ENCODE measurements at regions not wholly inside any gene's neighbourhood (a gene's known extent, or its start where the extent isn't known, plus 50 kb on each side); places are given as distances from the start of the nearest gene placed in this dataset.
"Not testable (repeated sequence)": the region's sequence is repeated elsewhere in the genome, so short reads cannot be mapped to it uniquely, and the experiment has no call there.

DNA sequence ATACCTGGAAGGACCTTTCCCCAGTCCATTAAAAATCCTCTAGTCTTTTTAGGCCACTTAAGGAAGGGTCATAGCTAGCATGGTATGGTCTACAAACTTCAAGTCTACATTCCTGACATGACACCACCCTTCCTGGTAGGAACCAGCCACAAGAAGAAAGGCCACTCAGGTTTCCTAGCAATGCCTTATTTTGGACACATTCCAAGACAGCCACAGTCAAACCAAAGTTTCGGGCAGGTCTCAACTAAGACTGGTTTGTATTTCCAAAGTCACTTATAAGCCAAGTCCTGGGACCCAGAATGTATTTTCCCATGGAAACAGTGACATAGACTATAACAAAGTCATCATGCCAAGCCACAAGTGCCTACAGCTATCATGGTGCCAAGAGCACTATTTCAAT, 50.6 kb upstream of the SLC44A3 start:
- Mint-ChIP-seq H3K27ac (no peak overlapping the region), H3K4me3 (no peak overlapping the region), H3K27me3 (no peaks in the 10 kb centered on the region), H3K36me3 (ENCODE audit: low read depth) (no peaks in the 10 kb centered on the region), H3K9me3 (peaks cover 5% of the 10 kb centered on the region), H3K4me1 (no peaks in the 10 kb centered on the region)
- DNase-seq: no peak
- intact Hi-C loops (cut with micrococcal nuclease): no loop called here

GRCh38 chr1:94768036-94768435, 52.1 kb upstream of the SLC44A3 start:
- H3K36me3 Mint-ChIP-seq (ENCODE audit: low read depth): no peaks in the 10 kb centered on the region
- intact Hi-C loops (cut with micrococcal nuclease): no loop called here
- no peaks in the 10 kb centered on the region for H3K4me1 Mint-ChIP-seq
- H3K27me3 Mint-ChIP-seq: peaks cover 2% of the 10 kb centered on the region
- H3K9me3 Mint-ChIP-seq: peaks cover 6% of the 10 kb centered on the region
- no peak overlapping the region for H3K27ac Mint-ChIP-seq
- H3K4me3 Mint-ChIP-seq: no peak overlapping the region
- no peak for DNase-seq

GRCh38 chr1:94765958-94766357, 54.2 kb upstream of the SLC44A3 start:
- Mint-ChIP-seq H3K36me3 (ENCODE audit: low read depth) (no peaks in the 10 kb centered on the region), H3K4me3 (no peak overlapping the region), H3K27me3 (peaks cover 16% of the 10 kb centered on the region), H3K27ac (no peak overlapping the region), H3K9me3 (peaks cover 12% of the 10 kb centered on the region), H3K4me1 (no peaks in the 10 kb centered on the region)
- no peak for DNase-seq
- intact Hi-C loops (cut with micrococcal nuclease): no loop called here

DNA sequence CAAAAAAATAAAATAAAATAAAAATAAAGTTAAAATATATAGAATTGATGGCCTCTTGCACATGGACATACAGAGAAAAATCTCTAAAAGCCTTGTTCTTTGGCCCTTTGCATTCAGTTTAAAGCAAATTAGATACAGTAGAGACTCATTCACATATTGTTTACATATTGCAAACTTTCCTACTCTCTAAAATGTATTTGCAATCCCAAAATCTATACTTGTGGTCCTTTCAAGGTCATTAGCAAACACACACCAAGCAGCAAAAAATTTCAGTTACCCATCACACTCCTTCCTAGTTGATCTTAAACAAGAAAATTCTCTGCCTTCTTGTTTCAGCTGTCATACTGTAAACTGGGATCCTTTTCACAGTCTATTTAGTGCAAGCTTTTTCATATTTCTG, 61.0 kb upstream of the SLC44A3 start:
- intact Hi-C loops (cut with micrococcal nuclease): no loop called here

DNA sequence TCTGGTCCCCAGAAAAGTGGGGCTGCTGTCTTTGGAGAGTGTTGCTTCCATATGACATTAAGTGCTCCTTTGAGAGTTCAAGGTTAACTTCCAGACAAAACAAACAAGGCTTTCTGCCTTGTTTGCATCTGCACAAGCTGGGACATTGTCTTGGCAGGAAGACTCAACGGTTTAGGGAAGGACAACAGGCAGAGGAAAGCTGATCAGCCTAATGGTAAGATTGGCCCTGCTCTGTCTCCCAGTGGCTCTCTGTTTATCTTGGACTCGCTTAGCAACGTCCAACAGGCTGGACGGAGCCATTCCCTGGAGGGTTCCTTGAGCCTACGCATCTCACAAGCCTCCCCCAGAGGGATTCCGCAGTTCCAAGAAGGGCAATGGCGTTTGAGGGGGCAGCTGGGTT, 62.2 kb upstream of the SLC44A3 start:
- peaks cover 9% of the 10 kb centered on the region for H3K4me1 Mint-ChIP-seq
- DNase-seq: no peak
- no peak overlapping the region for H3K4me3 Mint-ChIP-seq
- peaks cover 2% of the 10 kb centered on the region for H3K36me3 Mint-ChIP-seq (ENCODE audit: low read depth)
- intact Hi-C loops (cut with micrococcal nuclease): no loop called here
- H3K9me3 Mint-ChIP-seq: peaks cover 22% of the 10 kb centered on the region
- peaks cover 22% of the 10 kb centered on the region for H3K27me3 Mint-ChIP-seq
- no peak overlapping the region for H3K27ac Mint-ChIP-seq

More for the DNA sequence above, 61.0 kb upstream of the SLC44A3 start:
- peaks cover 24% of the 10 kb centered on the region for H3K27me3 Mint-ChIP-seq
- H3K27ac Mint-ChIP-seq: no peak overlapping the region
- H3K4me3 Mint-ChIP-seq: no peak overlapping the region
- peaks cover 9% of the 10 kb centered on the region for H3K4me1 Mint-ChIP-seq
- H3K9me3 Mint-ChIP-seq: peaks cover 22% of the 10 kb centered on the region
- peaks cover 2% of the 10 kb centered on the region for H3K36me3 Mint-ChIP-seq (ENCODE audit: low read depth)
- DNase-seq: no peak

DNA sequence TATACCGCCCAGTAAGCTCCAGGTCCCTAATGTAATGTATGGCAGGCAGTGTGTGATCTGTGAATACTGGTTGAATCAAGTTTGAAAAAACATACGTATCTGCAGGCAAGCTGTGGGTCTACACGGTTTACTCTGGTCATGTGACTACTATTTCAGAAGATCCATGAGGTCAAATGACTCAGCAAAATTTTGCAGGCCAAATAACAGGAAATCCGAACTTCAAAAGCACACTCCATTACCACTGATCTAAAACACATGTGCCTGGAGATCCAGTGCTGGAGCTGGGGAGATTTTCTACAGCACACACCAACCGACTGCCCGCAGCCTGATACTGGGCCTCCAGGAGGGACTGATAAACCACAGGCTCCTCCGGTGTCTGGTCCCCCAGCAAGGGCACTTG, 64.5 kb upstream of the SLC44A3 start:
- Mint-ChIP-seq H3K4me1 (peaks cover 9% of the 10 kb centered on the region), H3K27me3 (peaks cover 6% of the 10 kb centered on the region), H3K4me3 (no peak overlapping the region), H3K9me3 (peaks cover 15% of the 10 kb centered on the region), H3K36me3 (ENCODE audit: low read depth) (peaks cover 2% of the 10 kb centered on the region), H3K27ac (no peak overlapping the region)
- DNase-seq: peak; percentile 62
- intact Hi-C loops (cut with micrococcal nuclease): no loop called here

DNA sequence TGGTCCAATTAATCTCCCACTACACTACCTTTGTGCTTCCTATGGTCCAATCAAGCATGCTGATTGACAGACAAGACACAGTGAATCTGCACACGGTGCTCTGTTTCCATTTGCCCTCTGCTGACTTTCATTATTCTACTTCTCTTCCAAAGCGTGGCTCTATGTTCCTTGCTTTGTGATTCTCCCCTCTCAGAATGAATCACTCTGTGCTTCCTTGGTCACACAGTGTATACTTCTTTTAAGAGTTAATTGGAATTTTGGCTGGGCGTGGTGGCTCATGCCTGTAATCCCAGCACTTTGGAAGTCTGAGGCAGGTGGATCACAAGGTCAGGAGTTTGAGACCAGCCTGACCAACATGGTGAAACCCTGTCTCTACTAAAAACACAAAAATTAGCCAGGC, 65.1 kb upstream of the SLC44A3 start:
- intact Hi-C loops (cut with micrococcal nuclease); H3K4me3 Mint-ChIP-seq; H3K27ac Mint-ChIP-seq; H3K36me3 Mint-ChIP-seq (ENCODE audit: low read depth); H3K27me3 Mint-ChIP-seq; DNase-seq; H3K4me1 Mint-ChIP-seq: not testable (repeated sequence)
- H3K9me3 Mint-ChIP-seq: peaks cover 16% of the 10 kb centered on the region

GRCh38 chr1:94754570-94754969, 65.6 kb upstream of the SLC44A3 start:
- DNase-seq: no peak
- Mint-ChIP-seq H3K36me3 (ENCODE audit: low read depth) (peaks cover 2% of the 10 kb centered on the region), H3K4me1 (peaks cover 9% of the 10 kb centered on the region), H3K9me3 (peaks cover 19% of the 10 kb centered on the region), H3K27ac (no peak overlapping the region), H3K27me3 (peaks cover under 1% of the 10 kb centered on the region), H3K4me3 (no peak overlapping the region)
- intact Hi-C loops (cut with micrococcal nuclease): no loop called here

DNA sequence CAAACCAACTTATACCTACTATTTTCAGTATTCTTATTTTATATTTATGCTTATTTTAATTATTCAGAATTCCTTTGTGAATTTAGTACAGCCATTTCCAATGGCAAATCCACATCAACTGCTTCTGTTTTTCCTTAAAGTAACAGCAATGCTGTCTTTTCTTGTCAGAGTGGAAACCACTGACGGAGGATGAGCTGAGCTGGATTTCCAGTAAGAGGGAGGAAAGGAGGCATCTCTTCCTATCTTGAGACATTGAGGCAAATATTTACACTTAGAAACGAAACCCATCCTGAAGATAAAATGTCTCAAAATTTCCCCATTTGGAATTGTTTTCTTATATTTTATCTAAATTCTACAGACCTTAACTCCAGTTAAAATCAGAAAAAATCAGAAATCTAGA, 66.1 kb upstream of the SLC44A3 start:
- Mint-ChIP-seq H3K9me3 (peaks cover 20% of the 10 kb centered on the region), H3K4me1 (peaks cover 9% of the 10 kb centered on the region), H3K36me3 (ENCODE audit: low read depth) (peaks cover 2% of the 10 kb centered on the region), H3K27me3 (peaks cover under 1% of the 10 kb centered on the region), H3K4me3 (no peak overlapping the region), H3K27ac (no peak overlapping the region)
- intact Hi-C loops (cut with micrococcal nuclease): no loop called here
- DNase-seq: no peak

GRCh38 chr1:94753171-94753972, 66.8 kb upstream of the SLC44A3 start:
- H3K27me3 Mint-ChIP-seq: peaks cover 1% of the 10 kb centered on the region
- DNase-seq: no peak
- H3K9me3 Mint-ChIP-seq: peaks cover 22% of the 10 kb centered on the region
- peaks cover 9% of the 10 kb centered on the region for H3K4me1 Mint-ChIP-seq
- H3K27ac Mint-ChIP-seq: no peak overlapping the region
- H3K36me3 Mint-ChIP-seq (ENCODE audit: low read depth): peaks cover 2% of the 10 kb centered on the region
- intact Hi-C loops (cut with micrococcal nuclease): no loop called here
- no peak overlapping the region for H3K4me3 Mint-ChIP-seq

DNA sequence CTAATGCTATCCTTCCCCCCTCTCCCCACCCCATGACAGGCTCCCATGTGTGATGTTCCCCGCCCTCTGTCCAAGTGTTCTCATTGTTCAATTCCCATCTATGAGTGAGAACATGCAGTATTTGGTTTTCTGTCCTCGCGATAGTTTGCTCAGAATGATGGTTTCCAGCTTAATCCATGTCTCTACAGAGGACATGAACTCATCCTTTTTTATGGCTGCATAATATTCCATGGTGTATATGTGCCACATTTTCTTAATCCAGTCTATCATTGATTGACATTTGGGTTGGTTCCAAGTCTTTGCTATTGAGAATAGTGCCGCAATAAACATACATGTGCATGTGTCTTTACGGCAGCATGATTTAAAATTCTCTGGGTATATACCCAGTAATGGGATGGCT, 68.7 kb upstream of the SLC44A3 start:
- H3K27me3 Mint-ChIP-seq; H3K27ac Mint-ChIP-seq; H3K4me1 Mint-ChIP-seq; H3K4me3 Mint-ChIP-seq; DNase-seq; H3K36me3 Mint-ChIP-seq (ENCODE audit: low read depth); intact Hi-C loops (cut with micrococcal nuclease): not testable (repeated sequence)
- peaks cover 25% of the 10 kb centered on the region for H3K9me3 Mint-ChIP-seq

DNA sequence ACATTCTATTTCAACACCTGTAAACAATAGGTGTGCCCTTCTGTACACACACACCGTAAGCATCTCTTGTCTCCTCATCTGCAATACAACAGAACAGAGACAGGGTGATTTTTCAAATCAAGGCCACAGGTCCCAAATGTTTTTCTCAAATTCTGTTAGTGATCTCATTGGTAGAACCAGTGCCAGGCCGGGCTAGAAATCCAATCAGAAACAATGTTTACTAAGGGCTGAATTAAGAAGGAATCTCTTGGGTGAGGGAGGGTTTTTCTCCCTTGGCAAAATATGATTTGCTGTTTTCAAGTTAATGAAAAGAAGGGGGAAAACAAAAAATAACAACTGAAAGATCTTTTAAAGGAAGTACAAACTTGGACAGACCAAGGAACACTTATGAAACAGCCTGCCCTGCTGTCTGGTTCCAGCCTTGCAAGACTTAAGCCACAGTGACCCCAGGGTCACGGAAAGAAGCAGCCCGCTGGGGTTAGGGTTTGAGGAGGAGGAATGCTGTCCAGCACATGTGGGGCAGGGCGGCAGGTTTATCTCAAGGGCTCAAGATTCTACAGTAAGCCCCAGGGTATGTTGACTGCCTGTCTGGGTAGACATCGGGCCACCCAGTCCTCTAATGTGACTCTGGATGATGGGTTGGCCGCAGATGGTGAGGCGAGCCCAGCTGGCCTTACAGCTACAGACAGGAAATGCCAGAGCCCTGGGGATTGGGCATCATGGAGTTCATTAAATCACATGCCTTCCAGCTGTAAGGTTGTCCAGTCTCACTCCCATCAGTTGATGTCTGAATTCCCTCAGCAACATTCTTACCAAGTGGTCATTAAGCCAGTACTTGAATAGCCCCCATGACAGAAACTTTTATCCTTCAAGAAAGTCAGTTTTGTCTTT, 73.3 kb upstream of the SLC44A3 start:
- no peak for DNase-seq
- H3K4me1 Mint-ChIP-seq: peaks cover 2% of the 10 kb centered on the region
- H3K27me3 Mint-ChIP-seq: peaks cover 5% of the 10 kb centered on the region
- peaks cover 15% of the 10 kb centered on the region for H3K9me3 Mint-ChIP-seq
- intact Hi-C loops (cut with micrococcal nuclease): no loop called here
- no peak overlapping the region for H3K27ac Mint-ChIP-seq
- H3K36me3 Mint-ChIP-seq (ENCODE audit: low read depth): no peaks in the 10 kb centered on the region
- H3K4me3 Mint-ChIP-seq: no peak overlapping the region

- DNase-seq: no peak
- H3K9me3 Mint-ChIP-seq: peaks cover 15% of the 10 kb centered on the region
- H3K36me3 Mint-ChIP-seq (ENCODE audit: low read depth): no peaks in the 10 kb centered on the region
- intact Hi-C loops (cut with micrococcal nuclease): no loop called here
- H3K4me3 Mint-ChIP-seq: no peak overlapping the region
- peaks cover 6% of the 10 kb centered on the region for H3K4me1 Mint-ChIP-seq
- H3K27me3 Mint-ChIP-seq: peaks cover 5% of the 10 kb centered on the region
- H3K27ac Mint-ChIP-seq: no peak overlapping the region
These were observed 74.4 kb upstream of the SLC44A3 start for GRCh38 chr1:94745742-94746141.

DNA sequence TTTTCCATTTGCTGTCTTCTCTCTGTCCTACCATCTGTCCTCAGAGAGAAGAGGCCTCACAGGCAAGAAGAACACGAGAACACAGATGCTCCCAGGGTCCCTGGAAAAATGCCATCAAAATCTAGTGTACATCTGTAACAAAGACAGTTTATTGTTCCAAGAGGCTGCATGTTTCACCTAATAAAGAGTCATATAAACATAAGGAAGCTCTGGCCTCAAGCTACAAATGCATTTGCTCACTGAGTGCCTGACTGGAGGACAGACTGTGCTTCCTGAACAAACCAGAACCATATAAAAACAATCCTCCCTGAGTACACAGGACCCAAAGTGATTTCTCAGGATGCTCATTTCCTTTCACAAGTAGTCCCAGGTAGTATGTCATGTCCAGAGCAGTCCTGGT, 76.3 kb upstream of the SLC44A3 start:
- Mint-ChIP-seq H3K36me3 (ENCODE audit: low read depth) (no peaks in the 10 kb centered on the region), H3K27me3 (peaks cover 6% of the 10 kb centered on the region), H3K27ac (no peak overlapping the region), H3K9me3 (peaks cover 8% of the 10 kb centered on the region), H3K4me3 (no peak overlapping the region), H3K4me1 (peaks cover 6% of the 10 kb centered on the region)
- peak; percentile 37 for DNase-seq
- intact Hi-C loops (cut with micrococcal nuclease): no loop called here

All from activated CD4-positive, alpha-beta T cell treated with anti-CD3 and anti-CD28 coated beads, Interleukin-2, amount 10 ng/mL, durations not matched to agents 24 days and 14 days (primary cell).